Sigmoid colon (tissue), 4 donors: ENCODE measurements at regions not wholly inside any gene's neighbourhood (a gene's known extent, or its start where the extent isn't known, plus 50 kb on each side); places are given as distances from the start of the nearest gene placed in this dataset.

Experiments used
- CTCF ChIP-seq, 4 experiments: fragments of 450-650 bp in 3 of 4; fragments of 200-600 bp in 1 of 4; IDR thresholded peaks; one replicate each; pipeline ENCODE4 v1.5.1; 2016 to 2019; ENCODE audit warnings: antibody characterized with exemption in 4 of 4, mild to moderate bottlenecking in 3 of 4, moderate library complexity in 2 of 4
- EP300 ChIP-seq, 4 donors: sonication (generic); formaldehyde crosslinking; IDR thresholded peaks; one replicate each; pipeline ENCODE4 v1.6.1; 2017; ENCODE audit warnings: antibody characterized with exemption in 4 of 4
- POLR2A ChIP-seq, 2 donors: fragments of 450-650 bp; IDR thresholded peaks; one replicate each; pipeline ENCODE4 v1.6.1; 2016; ENCODE audit warnings: antibody characterized with exemption in 2 of 2, mild to moderate bottlenecking in 2 of 2, moderate library complexity in 2 of 2
- POLR2AphosphoS5 ChIP-seq, 4 donors: sonication (generic); formaldehyde crosslinking; IDR thresholded peaks; one replicate each; pipeline ENCODE4 v1.6.1; 2017; ENCODE audit warnings: antibody characterized with exemption in 4 of 4

- no peak for TF ChIP-seq CTCF (IDR thresholded peaks at IDR 0.05)
- TF ChIP-seq POLR2A (IDR thresholded peaks at IDR 0.05) = no peak
- no peak for TF ChIP-seq POLR2AphosphoS5 (IDR thresholded peaks at IDR 0.05)
- TF ChIP-seq EP300 (IDR thresholded peaks at IDR 0.05) = no peak
Measured at GRCh38 chr4:138845054-138845453, 170.5 kb upstream of the NOCT start.
